ENCODE measurements at regions not wholly inside any gene's neighbourhood (a gene's known extent, or its start where the extent isn't known, plus 50 kb on each side); places are given as distances from the start of the nearest gene placed in this dataset.

- FAIRE-seq (no peak), ATAC-seq (no peak), DNase-seq (no peak)
- no peaks in the 10 kb centered on the region for H3K27me3 ChIP-seq
- H3K36me3 ChIP-seq, result no peaks in the 10 kb centered on the region
- 90 to 94% methylated on average over 2 of the region's 2 CpGs for WGBS, 2 donors
- intact Hi-C loops (cut with DNase I), result no loop called here
- no peak overlapping the region for H3K4me3 ChIP-seq
- H3K27ac ChIP-seq, result no peak overlapping the region
- no peaks in the 10 kb centered on the region for H3K9me3 ChIP-seq
- H3K4me1 ChIP-seq, result peaks cover 0 to 6% (median 0%) of the 10 kb centered on the region in 3 donors
- TF ChIP-seq, protein P1, sequence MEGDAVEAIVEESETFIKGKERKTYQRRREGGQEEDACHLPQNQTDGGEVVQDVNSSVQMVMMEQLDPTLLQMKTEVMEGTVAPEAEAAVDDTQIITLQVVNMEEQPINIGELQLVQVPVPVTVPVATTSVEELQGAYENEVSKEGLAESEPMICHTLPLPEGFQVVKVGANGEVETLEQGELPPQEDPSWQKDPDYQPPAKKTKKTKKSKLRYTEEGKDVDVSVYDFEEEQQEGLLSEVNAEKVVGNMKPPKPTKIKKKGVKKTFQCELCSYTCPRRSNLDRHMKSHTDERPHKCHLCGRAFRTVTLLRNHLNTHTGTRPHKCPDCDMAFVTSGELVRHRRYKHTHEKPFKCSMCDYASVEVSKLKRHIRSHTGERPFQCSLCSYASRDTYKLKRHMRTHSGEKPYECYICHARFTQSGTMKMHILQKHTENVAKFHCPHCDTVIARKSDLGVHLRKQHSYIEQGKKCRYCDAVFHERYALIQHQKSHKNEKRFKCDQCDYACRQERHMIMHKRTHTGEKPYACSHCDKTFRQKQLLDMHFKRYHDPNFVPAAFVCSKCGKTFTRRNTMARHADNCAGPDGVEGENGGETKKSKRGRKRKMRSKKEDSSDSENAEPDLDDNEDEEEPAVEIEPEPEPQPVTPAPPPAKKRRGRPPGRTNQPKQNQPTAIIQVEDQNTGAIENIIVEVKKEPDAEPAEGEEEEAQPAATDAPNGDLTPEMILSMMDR (IDR thresholded peaks at IDR 0.05), result no peak
Observed at GRCh38 chr5:124620743-124621142, 125.7 kb downstream of the ZNF608 start.

GRCh38 chr5:124619121-124619520 lies 127.3 kb downstream of the ZNF608 start:
- TF ChIP-seq, protein P1 (IDR thresholded peaks at IDR 0.05), result no peak
- FAIRE-seq, result no peak
- Histone ChIP-seq H3K27ac (no peak overlapping the region), H3K9me3 (no peaks in the 10 kb centered on the region), H3K27me3 (no peaks in the 10 kb centered on the region), H3K36me3 (no peaks in the 10 kb centered on the region), H3K4me3 (no peak overlapping the region), H3K4me1 (peaks cover 0 to 6% (median 0%) of the 10 kb centered on the region in 3 donors)
- DNase-seq, result no peak
- no peak for ATAC-seq
- intact Hi-C loops (cut with DNase I), result no loop called here
- WGBS, 2 donors, result 84 to 87% methylated on average over 4 of the region's 4 CpGs

- no peak for FAIRE-seq
- Histone ChIP-seq H3K27ac (no peak overlapping the region), H3K27me3 (no peaks in the 10 kb centered on the region), H3K36me3 (no peaks in the 10 kb centered on the region), H3K9me3 (no peaks in the 10 kb centered on the region), H3K4me3 (no peak overlapping the region), H3K4me1 (peaks cover 0 to 6% (median 0%) of the 10 kb centered on the region in 3 donors)
- no peak for DNase-seq
- whole genome bisulfite sequencing, 2 donors, result 93 to 100% methylated on average over 1 of the region's 1 CpG
- no peak for ATAC-seq
- intact Hi-C loops (cut with DNase I), result no loop called here
- TF ChIP-seq, protein P1 (IDR thresholded peaks at IDR 0.05), result no peak
Observed at GRCh38 chr5:124617787-124618186, 128.7 kb downstream of the ZNF608 start.

DNA sequence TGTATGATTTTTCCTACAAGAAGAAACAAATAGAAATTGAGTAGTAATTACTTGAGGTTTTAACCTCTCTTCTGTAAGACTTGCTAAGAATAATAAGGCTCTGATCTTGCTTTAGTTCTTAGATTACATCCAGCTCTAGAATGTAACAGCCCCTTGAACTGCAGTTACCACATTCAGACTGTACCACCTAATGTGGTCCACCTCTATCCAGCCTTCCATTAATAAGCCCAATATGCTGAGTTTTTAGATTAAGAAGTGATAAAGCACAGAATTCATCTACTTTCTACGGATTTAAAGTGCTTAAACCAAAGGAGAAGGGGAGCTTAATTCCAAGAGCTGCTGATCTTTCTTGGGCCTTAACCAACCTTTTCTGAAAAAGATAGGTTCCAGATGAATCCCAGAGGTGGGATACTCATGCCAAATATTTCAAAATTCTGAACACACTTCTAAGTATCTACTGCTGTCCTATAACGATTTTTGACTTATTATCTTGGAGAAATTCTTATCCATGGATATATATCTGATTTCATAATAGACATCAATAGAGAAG lies 131.5 kb downstream of the ZNF608 start:
- intact Hi-C loops (cut with DNase I), result no loop called here
- FAIRE-seq, result no peak
- TF ChIP-seq, protein P1 (IDR thresholded peaks at IDR 0.05), result no peak
- H3K9me3 ChIP-seq, result no peaks in the 10 kb centered on the region
- no peak overlapping the region for H3K4me3 ChIP-seq
- ATAC-seq, result no peak
- no peaks in the 10 kb centered on the region for H3K36me3 ChIP-seq
- DNase-seq, result no peak
- WGBS, 2 donors, result 74 to 81% methylated on average over 2 of the region's 2 CpGs
- peaks cover 0 to 6% (median 0%) of the 10 kb centered on the region in 3 donors for H3K4me1 ChIP-seq
- H3K27ac ChIP-seq, result no peak overlapping the region
- H3K27me3 ChIP-seq, result no peaks in the 10 kb centered on the region

- H3K36me3 ChIP-seq, result no peaks in the 10 kb centered on the region
- no peak for FAIRE-seq
- ATAC-seq, result no peak
- no peaks in the 10 kb centered on the region for H3K9me3 ChIP-seq
- H3K4me1 ChIP-seq, result peaks cover 0 to 6% (median 0%) of the 10 kb centered on the region in 3 donors
- no peaks in the 10 kb centered on the region for H3K27me3 ChIP-seq
- no peak for DNase-seq
- H3K4me3 ChIP-seq, result no peak overlapping the region
- intact Hi-C loops (cut with DNase I), result no loop called here
- WGBS, 2 donors, result 31 to 50% methylated on average over 1 of the region's 1 CpG
- TF ChIP-seq, protein P1 (IDR thresholded peaks at IDR 0.05), result no peak
- H3K27ac ChIP-seq, result no peak overlapping the region
Observed at GRCh38 chr5:124614105-124614504, 132.3 kb downstream of the ZNF608 start.
